Thymus (tissue), 11 donors: ENCODE measurements at regions not wholly inside any gene's neighbourhood (a gene's known extent, or its start where the extent isn't known, plus 50 kb on each side); places are given as distances from the start of the nearest gene placed in this dataset.

Experiments
- DNase-seq, 9 donors: peaks; one replicate each; pipeline ENCODE4 v3.0.0-alpha.2; 2013; ENCODE audit warnings: low spot score in 9 of 9, low read depth in 6 of 9, missing footprints in 1 of 9
- H3K27ac ChIP-seq, 2 donors: one replicate each; pipeline ENCODE4 v1.5.1; 2013; ENCODE audit warnings: control low read depth in 1 of 2, low read depth in 1 of 2, low read length in 1 of 2, mild to moderate bottlenecking in 1 of 2, moderate library complexity in 1 of 2
- H3K27me3 ChIP-seq, 2 donors: one replicate each; pipeline ENCODE4 v1.5.1; 2013; ENCODE audit warnings: low read length in 1 of 2; ENCODE audit not compliant: control insufficient read depth in 2 of 2, insufficient read depth in 1 of 2
- H3K36me3 ChIP-seq, 2 donors: one replicate each; pipeline ENCODE4 v1.5.1; 2013; ENCODE audit warnings: low read length in 1 of 2, mild to moderate bottlenecking in 1 of 2, moderate library complexity in 1 of 2; ENCODE audit not compliant: control insufficient read depth in 2 of 2, insufficient read depth in 2 of 2
- H3K4me1 ChIP-seq, 2 donors: one replicate each; pipeline ENCODE4 v1.5.1; 2013; ENCODE audit warnings: low read length in 2 of 2; ENCODE audit not compliant: control insufficient read depth in 2 of 2, insufficient read depth in 2 of 2
- H3K4me3 ChIP-seq, 2 donors: one replicate each; pipeline ENCODE4 v1.5.1; 2013; ENCODE audit warnings: low read length in 2 of 2, control low read depth in 1 of 2, mild to moderate bottlenecking in 1 of 2
- H3K9me3 ChIP-seq, 2 donors: one replicate each; pipeline ENCODE4 v1.5.1; 2013; ENCODE audit warnings: low read length in 1 of 2, mild to moderate bottlenecking in 1 of 2; ENCODE audit not compliant: control insufficient read depth in 2 of 2, insufficient read depth in 1 of 2
- WGBS: extraction: QIAGEN DNeasy Blood & Tissue Kit; methylation state at CpG from one replicate; pipeline ENCODE4 v1.1.7; 2013; 5-methylcytosine and 5-hydroxymethylcytosine counted together
- donor health status: healthy.

DNA sequence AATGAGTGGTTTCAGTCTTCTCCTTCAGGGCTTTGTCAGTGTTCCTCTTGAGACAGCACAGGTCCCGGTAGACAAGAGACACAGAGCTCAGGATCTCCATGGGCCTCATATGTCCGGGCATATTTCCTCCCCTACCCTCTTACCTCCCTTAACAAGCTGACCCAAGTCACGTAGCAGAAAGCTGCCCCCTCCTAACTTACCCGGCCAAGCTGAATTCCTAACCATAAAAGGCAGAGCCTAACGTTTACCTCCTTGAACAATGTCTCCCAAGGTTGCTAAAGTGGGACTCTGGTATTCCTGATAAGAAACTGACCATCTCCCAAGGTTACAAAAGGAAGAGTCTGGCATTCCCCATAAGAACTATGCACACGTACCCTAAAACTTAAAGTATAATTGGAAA is 182.2 kb upstream of the USP15 start:
- DNase-seq, result no peak
- no peaks in the 10 kb centered on the region for H3K9me3 ChIP-seq
- H3K27me3 ChIP-seq, result no peaks in the 10 kb centered on the region
- no peak overlapping the region for H3K4me3 ChIP-seq
- H3K36me3 ChIP-seq, result no peaks in the 10 kb centered on the region
- no peaks in the 10 kb centered on the region for H3K4me1 ChIP-seq
- 92% methylated on average over 6 of the region's 6 CpGs for WGBS
- H3K27ac ChIP-seq, result no peak overlapping the region

DNA sequence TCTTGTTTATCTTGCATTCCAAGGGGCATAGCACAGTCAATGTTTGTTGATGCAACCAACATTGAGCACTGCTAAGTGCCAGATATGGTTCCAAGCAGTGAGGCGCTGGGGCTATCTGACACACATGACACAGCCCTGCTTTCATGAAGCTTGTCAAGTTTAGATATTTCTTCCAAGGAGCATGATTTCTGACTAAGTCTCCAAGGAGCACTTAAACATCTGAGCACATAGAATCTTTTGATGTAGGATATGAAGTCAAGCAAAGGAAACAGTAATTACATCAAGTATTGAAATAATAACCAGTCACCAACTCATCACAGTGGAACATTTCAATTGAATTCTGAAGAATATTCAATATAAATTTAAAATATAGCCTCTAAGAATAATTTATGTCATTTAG is 177.8 kb upstream of the USP15 start:
- Histone ChIP-seq H3K27me3 (no peaks in the 10 kb centered on the region), H3K4me3 (no peak overlapping the region), H3K9me3 (no peaks in the 10 kb centered on the region), H3K27ac (no peak overlapping the region), H3K36me3 (no peaks in the 10 kb centered on the region), H3K4me1 (no peaks in the 10 kb centered on the region)
- no peak for DNase-seq
- WGBS, result 97% methylated on average over 1 of the region's 1 CpG

DNA sequence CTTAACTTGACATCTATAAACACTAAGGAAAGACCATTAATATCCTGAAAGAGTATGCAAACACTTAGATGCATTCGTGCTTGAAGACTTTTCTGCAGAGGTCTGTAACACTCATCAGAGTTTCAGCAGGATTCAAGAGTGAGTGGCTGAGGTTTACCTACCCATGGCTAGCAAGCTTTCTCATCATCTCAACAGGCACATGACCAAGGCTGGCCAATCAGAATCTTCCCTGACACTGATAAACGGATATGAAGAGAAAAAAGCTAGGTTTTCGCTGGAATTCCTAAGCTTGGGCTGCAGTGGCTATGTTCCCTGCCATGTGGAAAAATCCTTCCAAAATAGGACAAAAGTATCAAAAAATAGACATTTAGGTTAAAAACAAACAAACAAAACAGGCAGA is 162.1 kb upstream of the USP15 start:
- no peak for DNase-seq

GRCh38 chr12:62103748-62104147 is 156.5 kb upstream of the USP15 start:
- Histone ChIP-seq H3K27ac (no peak overlapping the region), H3K27me3 (no peaks in the 10 kb centered on the region)
- no peak for DNase-seq

More for the DNA sequence above, 162.1 kb upstream of the USP15 start:
- WGBS, result 96% methylated on average over 3 of the region's 3 CpGs
- H3K4me3 ChIP-seq, result no peak overlapping the region
- H3K36me3 ChIP-seq, result no peaks in the 10 kb centered on the region
- no peaks in the 10 kb centered on the region for H3K27me3 ChIP-seq
- H3K27ac ChIP-seq, result no peak overlapping the region
- no peaks in the 10 kb centered on the region for H3K9me3 ChIP-seq
- H3K4me1 ChIP-seq, result no peaks in the 10 kb centered on the region

GRCh38 chr12:62106547-62107185 is 153.5 kb upstream of the USP15 start:
- 65% methylated on average over 8 of the region's 8 CpGs for WGBS
- H3K4me3 ChIP-seq, result no peak overlapping the region
- no peaks in the 10 kb centered on the region for H3K27me3 ChIP-seq

More at GRCh38 chr12:62103748-62104147, 156.5 kb upstream of the USP15 start:
- no peak overlapping the region for H3K4me3 ChIP-seq
- H3K36me3 ChIP-seq, result no peaks in the 10 kb centered on the region
- no peaks in the 10 kb centered on the region for H3K4me1 ChIP-seq
- no peaks in the 10 kb centered on the region for H3K9me3 ChIP-seq

GRCh38 chr12:62113366-62114011 is 146.7 kb upstream of the USP15 start:
- H3K4me3 ChIP-seq, result no peak overlapping the region
- no peak overlapping the region for H3K27ac ChIP-seq
- DNase-seq, result no peak
- H3K36me3 ChIP-seq, result no peaks in the 10 kb centered on the region
- H3K9me3 ChIP-seq, result no peaks in the 10 kb centered on the region
- WGBS, result 92% methylated on average over 10 of the region's 10 CpGs
- H3K27me3 ChIP-seq, result no peaks in the 10 kb centered on the region
- no peaks in the 10 kb centered on the region for H3K4me1 ChIP-seq

More at GRCh38 chr12:62106547-62107185, 153.5 kb upstream of the USP15 start:
- no peaks in the 10 kb centered on the region for H3K4me1 ChIP-seq
- no peak overlapping the region for H3K27ac ChIP-seq
- H3K9me3 ChIP-seq, result no peaks in the 10 kb centered on the region
- DNase-seq, result no peak
- no peaks in the 10 kb centered on the region for H3K36me3 ChIP-seq

DNA sequence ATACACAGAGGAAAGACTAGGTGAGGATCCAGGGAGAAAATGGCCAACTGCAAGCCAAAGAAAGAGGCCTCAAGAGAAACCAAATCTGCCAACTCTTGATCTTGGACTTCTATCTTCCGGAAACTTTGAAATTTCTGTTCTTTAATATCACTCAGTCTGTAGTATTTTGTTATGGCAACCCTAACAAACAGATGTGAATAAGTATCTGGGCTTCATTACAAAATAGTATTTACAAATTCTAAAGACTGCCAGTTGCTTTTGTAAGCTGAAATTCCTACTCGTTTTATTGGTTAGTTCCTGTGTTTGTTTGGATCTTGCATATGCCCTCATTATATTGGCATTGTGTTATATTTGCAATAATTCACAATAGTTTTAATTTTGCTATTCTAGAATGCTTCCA is 143.2 kb upstream of the USP15 start:
- DNase-seq, result no peak
- Histone ChIP-seq H3K9me3 (no peaks in the 10 kb centered on the region), H3K4me3 (no peak overlapping the region), H3K36me3 (no peaks in the 10 kb centered on the region), H3K4me1 (no peaks in the 10 kb centered on the region), H3K27me3 (no peaks in the 10 kb centered on the region), H3K27ac (no peak overlapping the region)
- WGBS, result 92% methylated on average over 2 of the region's 2 CpGs

DNA sequence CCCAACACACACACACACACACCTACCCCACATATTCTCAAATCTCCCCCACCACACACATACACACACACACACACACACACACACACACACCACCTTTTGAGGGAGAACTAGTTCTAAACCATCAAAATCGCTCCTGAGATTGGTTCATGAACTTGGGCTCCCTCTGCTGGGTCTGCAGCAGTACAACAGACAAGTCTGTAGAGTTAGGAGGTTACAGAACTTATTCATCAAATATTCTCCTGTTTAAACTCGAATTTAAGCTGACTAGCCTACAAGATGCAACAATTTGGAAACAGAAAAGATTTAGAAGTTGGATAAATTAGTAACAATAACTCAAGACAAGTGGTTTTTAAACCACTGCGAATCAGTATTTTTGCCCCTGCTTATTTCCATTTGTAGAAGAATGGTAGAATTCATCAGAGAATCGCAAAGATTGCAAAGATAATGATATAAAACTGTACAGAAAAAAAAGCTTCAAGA is 136.4 kb upstream of the USP15 start:
- 30% methylated on average over 4 of the region's 4 CpGs for WGBS
- H3K4me1 ChIP-seq, result no peaks in the 10 kb centered on the region
- no peak overlapping the region for H3K27ac ChIP-seq
- no peaks in the 10 kb centered on the region for H3K9me3 ChIP-seq
- no peak overlapping the region for H3K4me3 ChIP-seq
- H3K27me3 ChIP-seq, result no peaks in the 10 kb centered on the region
- peak in 8 of 9 donors; percentile 2 to 47 (median 15) for DNase-seq
- H3K36me3 ChIP-seq, result no peaks in the 10 kb centered on the region

DNA sequence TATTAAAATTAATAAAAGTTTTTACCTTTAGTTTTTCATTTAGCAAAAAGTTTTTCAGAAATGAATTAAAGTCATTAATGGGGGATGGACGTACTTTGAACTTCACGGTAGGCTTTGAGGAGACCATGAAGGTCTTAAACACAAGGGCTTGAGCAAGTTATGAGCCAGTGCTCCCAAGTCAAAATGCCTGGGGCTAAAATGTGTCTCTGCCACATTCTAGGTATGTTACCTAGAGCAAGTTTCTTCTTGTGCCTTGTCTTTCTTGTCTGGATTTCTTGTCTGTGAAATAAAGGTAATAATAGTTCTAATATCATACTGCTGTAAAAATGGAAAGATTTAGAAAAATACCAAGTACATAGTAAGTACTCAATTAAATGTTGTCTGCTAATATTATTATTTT is 132.7 kb upstream of the USP15 start:
- Histone ChIP-seq H3K36me3 (no peaks in the 10 kb centered on the region), H3K27me3 (no peaks in the 10 kb centered on the region), H3K27ac (no peak overlapping the region), H3K4me3 (no peak overlapping the region), H3K4me1 (no peaks in the 10 kb centered on the region), H3K9me3 (no peaks in the 10 kb centered on the region)
- WGBS, result 96% methylated on average over 2 of the region's 2 CpGs
- no peak for DNase-seq
